ENCODE measurements at regions not wholly inside any gene's neighbourhood (a gene's known extent, or its start where the extent isn't known, plus 50 kb on each side); places are given as distances from the start of the nearest gene placed in this dataset.

DNA sequence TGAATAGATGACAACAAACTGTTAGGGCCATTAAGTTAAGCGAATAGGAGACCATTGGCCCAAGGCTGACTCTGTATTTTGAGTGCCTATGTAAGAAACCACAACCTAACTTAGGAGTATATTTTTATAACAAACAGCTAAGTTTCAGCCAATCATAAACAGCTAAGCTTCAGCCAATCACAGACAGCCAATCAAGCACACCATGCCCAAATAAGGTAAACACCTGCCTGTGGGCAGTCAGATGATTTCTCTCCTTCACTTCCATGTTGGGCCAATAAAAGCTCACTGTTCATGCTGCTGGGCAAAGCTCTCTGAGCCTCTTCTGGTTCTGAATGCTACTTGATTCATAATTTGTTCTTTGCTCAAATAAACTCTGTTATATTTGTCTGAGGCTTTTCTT is 344.6 kb downstream of the BTG1 start:
- TF ChIP-seq EP300 (IDR thresholded peaks at IDR 0.05) (no peak), POLR2A (IDR thresholded peaks at IDR 0.05) (no peak), POLR2AphosphoS5 (IDR thresholded peaks at IDR 0.05) (no peak)
- TF ChIP-seq, protein P1, sequence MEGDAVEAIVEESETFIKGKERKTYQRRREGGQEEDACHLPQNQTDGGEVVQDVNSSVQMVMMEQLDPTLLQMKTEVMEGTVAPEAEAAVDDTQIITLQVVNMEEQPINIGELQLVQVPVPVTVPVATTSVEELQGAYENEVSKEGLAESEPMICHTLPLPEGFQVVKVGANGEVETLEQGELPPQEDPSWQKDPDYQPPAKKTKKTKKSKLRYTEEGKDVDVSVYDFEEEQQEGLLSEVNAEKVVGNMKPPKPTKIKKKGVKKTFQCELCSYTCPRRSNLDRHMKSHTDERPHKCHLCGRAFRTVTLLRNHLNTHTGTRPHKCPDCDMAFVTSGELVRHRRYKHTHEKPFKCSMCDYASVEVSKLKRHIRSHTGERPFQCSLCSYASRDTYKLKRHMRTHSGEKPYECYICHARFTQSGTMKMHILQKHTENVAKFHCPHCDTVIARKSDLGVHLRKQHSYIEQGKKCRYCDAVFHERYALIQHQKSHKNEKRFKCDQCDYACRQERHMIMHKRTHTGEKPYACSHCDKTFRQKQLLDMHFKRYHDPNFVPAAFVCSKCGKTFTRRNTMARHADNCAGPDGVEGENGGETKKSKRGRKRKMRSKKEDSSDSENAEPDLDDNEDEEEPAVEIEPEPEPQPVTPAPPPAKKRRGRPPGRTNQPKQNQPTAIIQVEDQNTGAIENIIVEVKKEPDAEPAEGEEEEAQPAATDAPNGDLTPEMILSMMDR (IDR thresholded peaks at IDR 0.05), result no peak
- H3K27me3 ChIP-seq, result no peaks in the 10 kb centered on the region
- H3K9me3 ChIP-seq, result peaks cover 0 to 10% (median 0%) of the 10 kb centered on the region in 3 donors
- no peaks in the 10 kb centered on the region for H3K4me1 ChIP-seq
- no peak for ATAC-seq
- no peaks in the 10 kb centered on the region for H3K36me3 ChIP-seq
- no peak overlapping the region for H3K4me3 ChIP-seq
- 100% methylated on average over 1 of the region's 1 CpG for WGBS, 2 donors (ENCODE audit: low coverage in 1 of 2)
- H3K27ac ChIP-seq, result no peak overlapping the region

GRCh38 chr12:91793676-91794075 is 352.0 kb downstream of the BTG1 start:
- no peaks in the 10 kb centered on the region for H3K36me3 ChIP-seq
- no peak overlapping the region for H3K27ac ChIP-seq
- TF ChIP-seq POLR2AphosphoS5 (IDR thresholded peaks at IDR 0.05) (no peak), POLR2A (IDR thresholded peaks at IDR 0.05) (no peak), EP300 (IDR thresholded peaks at IDR 0.05) (no peak)
- TF ChIP-seq, protein P1 (IDR thresholded peaks at IDR 0.05), result no peak
- no peak for ATAC-seq
- H3K4me1 ChIP-seq, result no peaks in the 10 kb centered on the region
- H3K4me3 ChIP-seq, result no peak overlapping the region
- H3K27me3 ChIP-seq, result no peaks in the 10 kb centered on the region
- H3K9me3 ChIP-seq, result no peaks in the 10 kb centered on the region
- WGBS, 2 donors (ENCODE audit: low coverage in 1 of 2), result 73 to 95% methylated on average over 2 of the region's 2 CpGs

DNA sequence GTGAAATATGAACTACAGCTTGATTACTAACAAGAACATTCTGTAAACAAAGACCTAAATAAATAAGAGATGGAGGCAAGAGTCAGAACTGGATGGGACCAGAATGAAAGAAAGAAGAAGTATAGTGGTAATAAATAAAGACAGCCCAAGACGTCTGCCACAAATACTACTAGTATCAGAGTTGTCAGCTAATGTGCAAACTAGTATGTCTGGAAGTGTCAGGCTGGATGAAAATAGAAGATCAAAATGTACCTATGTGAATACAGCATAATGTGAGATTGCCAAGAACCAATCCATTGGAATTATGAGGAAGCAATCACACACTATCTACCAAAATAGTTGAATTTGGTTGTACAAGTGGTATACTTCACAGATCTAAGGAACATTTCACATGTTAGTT is 353.0 kb downstream of the BTG1 start:
- no peak overlapping the region for H3K4me3 ChIP-seq
- no peak for ATAC-seq
- no peak overlapping the region for H3K27ac ChIP-seq
- no peaks in the 10 kb centered on the region for H3K36me3 ChIP-seq
- 76 to 80% methylated on average over 1 of the region's 1 CpG for WGBS, 2 donors (ENCODE audit: low coverage in 1 of 2)
- no peak for TF ChIP-seq EP300 (IDR thresholded peaks at IDR 0.05)
- TF ChIP-seq, protein P1 (IDR thresholded peaks at IDR 0.05), result no peak
- no peak for TF ChIP-seq POLR2A (IDR thresholded peaks at IDR 0.05)
- TF ChIP-seq POLR2AphosphoS5 (IDR thresholded peaks at IDR 0.05), result no peak
- H3K4me1 ChIP-seq, result no peaks in the 10 kb centered on the region
- H3K27me3 ChIP-seq, result no peaks in the 10 kb centered on the region
- H3K9me3 ChIP-seq, result no peaks in the 10 kb centered on the region

GRCh38 chr12:91786499-91787272 is 359.0 kb downstream of the BTG1 start:
- TF ChIP-seq POLR2A (IDR thresholded peaks at IDR 0.05), result no peak
- TF ChIP-seq POLR2AphosphoS5 (IDR thresholded peaks at IDR 0.05), result no peak
- 93 to 100% methylated on average over 2 of the region's 2 CpGs for WGBS, 2 donors (ENCODE audit: low coverage in 1 of 2)

DNA sequence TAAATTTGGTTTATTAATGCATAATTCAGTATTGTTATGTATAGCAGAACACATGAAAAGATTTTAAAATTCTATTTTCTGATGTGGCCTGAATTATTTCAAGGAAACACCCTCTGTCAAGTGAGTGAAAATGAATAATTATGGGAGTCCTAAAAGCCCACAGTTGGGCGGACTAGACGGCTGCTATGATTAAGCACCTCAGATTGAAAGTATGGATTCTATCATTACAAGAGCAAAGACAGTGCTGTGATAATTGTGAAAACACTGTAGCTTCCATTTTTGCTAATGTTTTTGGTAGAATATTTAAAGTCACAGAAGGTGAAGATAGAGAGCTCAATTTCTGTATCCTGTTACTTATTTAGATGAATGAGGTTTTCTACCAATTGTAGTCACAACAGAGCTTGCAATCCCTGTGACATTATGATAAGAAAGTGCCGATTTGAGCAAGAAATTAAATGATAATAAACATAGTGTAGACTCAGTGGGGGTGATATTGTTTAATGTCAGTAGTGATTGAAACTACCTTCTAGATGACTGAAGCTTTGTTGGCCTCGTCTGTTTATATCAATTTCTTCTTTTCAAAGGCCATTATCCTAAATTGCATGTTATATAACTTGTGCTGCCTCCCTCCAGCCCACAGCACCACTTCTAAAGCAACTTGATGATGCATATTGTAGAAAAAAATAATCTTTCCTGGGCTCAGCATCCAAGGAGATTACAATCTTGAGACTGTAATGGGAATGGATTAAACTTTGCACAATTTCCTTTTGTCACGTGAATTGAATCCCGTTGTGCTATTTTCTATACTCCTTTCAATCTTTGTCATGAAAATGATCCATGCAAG is 359.8 kb downstream of the BTG1 start:
- no peaks in the 10 kb centered on the region for H3K4me1 ChIP-seq
- H3K9me3 ChIP-seq, result no peaks in the 10 kb centered on the region
- H3K36me3 ChIP-seq, result no peaks in the 10 kb centered on the region
- no peak overlapping the region for H3K27ac ChIP-seq
- no peaks in the 10 kb centered on the region for H3K27me3 ChIP-seq
- H3K4me3 ChIP-seq, result no peak overlapping the region
- TF ChIP-seq POLR2A (IDR thresholded peaks at IDR 0.05) (no peak), EP300 (IDR thresholded peaks at IDR 0.05) (no peak), POLR2AphosphoS5 (IDR thresholded peaks at IDR 0.05) (no peak)
- TF ChIP-seq, protein P1 (IDR thresholded peaks at IDR 0.05), result no peak
- 57 to 78% methylated on average over 6 of the region's 6 CpGs for WGBS, 2 donors (ENCODE audit: low coverage in 1 of 2)
- ATAC-seq, result no peak

More at GRCh38 chr12:91786499-91787272, 359.0 kb downstream of the BTG1 start:
- Histone ChIP-seq H3K4me1 (no peaks in the 10 kb centered on the region), H3K36me3 (no peaks in the 10 kb centered on the region), H3K27me3 (no peaks in the 10 kb centered on the region), H3K27ac (no peak overlapping the region), H3K4me3 (no peak overlapping the region), H3K9me3 (no peaks in the 10 kb centered on the region)
- ATAC-seq, result no peak
